Retinal pigment epithelial cell (primary cell): ENCODE measurements at regions not wholly inside any gene's neighbourhood (a gene's known extent, or its start where the extent isn't known, plus 50 kb on each side); places are given as distances from the start of the nearest gene placed in this dataset.
"Not testable (repeated sequence)": the region's sequence is repeated elsewhere in the genome, so short reads cannot be mapped to it uniquely, and the experiment has no call there.

Source experiments
- DNase-seq: peaks from one replicate; pipeline ENCODE4 v3.0.0-alpha.2; 2010; ENCODE audit warnings: low read depth
- H3K4me3 ChIP-seq: 2 replicates; pipeline ENCODE4 v1.5.1; 2011; ENCODE audit warnings: mild to moderate bottlenecking, low read length, control low read depth, moderate library complexity
- CTCF ChIP-seq: conservative IDR thresholded peaks from 2 replicates; pipeline ENCODE4 v1.5.1; 2011; ENCODE audit warnings: low read depth, low read length, control low read depth, inconsistent platforms

GRCh38 chrX:113802837-113803236 lies 781.0 kb upstream of the HTR2C start:
- no peak for TF ChIP-seq CTCF
- H3K4me3 ChIP-seq, result no peak overlapping the region
- no peak for DNase-seq

- no peak overlapping the region for H3K4me3 ChIP-seq
- TF ChIP-seq CTCF, result no peak
- no peak for DNase-seq
Measured at GRCh38 chrX:113800955-113801354, 782.9 kb upstream of the HTR2C start.

- H3K4me3 ChIP-seq, result no peak overlapping the region
- no peak for DNase-seq
- no peak for TF ChIP-seq CTCF
Measured at GRCh38 chrX:113793563-113793962, 790.3 kb upstream of the HTR2C start.

GRCh38 chrX:113790987-113791386 lies 792.9 kb upstream of the HTR2C start:
- DNase-seq, result no peak
- no peak for TF ChIP-seq CTCF
- H3K4me3 ChIP-seq, result no peak overlapping the region

- not testable (repeated sequence) for H3K4me3 ChIP-seq, DNase-seq
Measured at GRCh38 chrX:113784754-113785153, 799.1 kb upstream of the HTR2C start.

GRCh38 chrX:113770806-113771205 lies 813.1 kb upstream of the HTR2C start:
- no peak for TF ChIP-seq CTCF
- DNase-seq, result no peak
- no peak overlapping the region for H3K4me3 ChIP-seq

GRCh38 chrX:113770071-113770470 lies 813.8 kb upstream of the HTR2C start:
- no peak overlapping the region for H3K4me3 ChIP-seq
- DNase-seq, result no peak
- no peak for TF ChIP-seq CTCF

GRCh38 chrX:113759422-113759821 lies 824.5 kb upstream of the HTR2C start:
- H3K4me3 ChIP-seq, result no peak overlapping the region
- TF ChIP-seq CTCF, result no peak
- no peak for DNase-seq
